HepG2 (cell line): ENCODE measurements at regions not wholly inside any gene's neighbourhood (a gene's known extent, or its start where the extent isn't known, plus 50 kb on each side); places are given as distances from the start of the nearest gene placed in this dataset.

Experiments
- ATAC-seq: fragments of 200-7000 bp; cut with Tn5 transposase; 3 replicates; pipeline ENCODE4 v1.9.1; 2020; ENCODE audit warnings: mild to moderate bottlenecking, moderate library complexity
- BruUV-seq: library from RNA; stranded (reverse); fragments of 400-500 nt; replicated peaks from 2 replicates; lab custom pipeline; 2021; lab: Mats Ljungman, UMichigan
- CTCF ChIA-PET: fragments of 300-600 bp; formaldehyde crosslinking; extraction: SDS; loops from one replicate; lab custom pipeline; 2021; ENCODE audit warnings: low total read pairs, inconsistent platforms, low intra/inter-chr PET ratio; lab: Yijun Ruan, JAX
- POLR2A ChIA-PET: fragments of 350-600 bp; sonication (Branson Sonifier 250); formaldehyde crosslinking; loops from one replicate; lab custom pipeline; 2020; ENCODE audit warnings: antibody characterized with exemption, inconsistent platforms; lab: Yijun Ruan, JAX
- DNase-seq: peaks from one replicate; pipeline ENCODE4 v3.0.0-alpha.2; 2015; ENCODE audit warnings: low spot score
- FAIRE-seq: peaks from 3 replicates; lab custom pipeline; 2011; peaks lifted over from hg19 to GRCh38; lab: Jason Lieb, UNC
- H2AFZ ChIP-seq: one replicate; pipeline ENCODE4 v1.6.1; 2011; ENCODE audit warnings: low read length, inconsistent platforms
- H3K27ac ChIP-seq: fragments of 300-600 bp; 3 replicates; pipeline ENCODE4 v1.8.0; 2011; ENCODE audit warnings: mixed run types, mild to moderate bottlenecking, mixed read lengths, low read length, inconsistent platforms; ENCODE audit not compliant: insufficient read depth; ENCODE audit errors: extremely low read length
- H3K27me3 ChIP-seq, 2 experiments: fragments of 200-600 bp in 1 of 2; 2 replicates in 1 of 2; 3 replicates in 1 of 2; pipeline versions ENCODE4 v1.6.0 to v1.8.0; 2011; ENCODE audit warnings: low read length in 2 of 2, mild to moderate bottlenecking in 2 of 2, moderate library complexity in 2 of 2, inconsistent platforms in 1 of 2; ENCODE audit not compliant: insufficient read depth in 2 of 2, control insufficient read depth in 1 of 2
- H3K36me3 ChIP-seq, 2 experiments: fragments of 200-600 bp in 1 of 2; replicated peaks in 1 of 2; 2 replicates in 1 of 2; 3 replicates in 1 of 2; pipeline versions ENCODE4 v1.5.1 to v1.8.0; 2011; ENCODE audit warnings: low read length in 2 of 2, inconsistent platforms in 1 of 2; ENCODE audit not compliant: insufficient read depth in 2 of 2, control insufficient read depth in 1 of 2
- H3K4me1 ChIP-seq: 2 replicates; pipeline ENCODE4 v1.5.1; 2012; ENCODE audit warnings: low read length, inconsistent platforms; ENCODE audit not compliant: insufficient read depth
- H3K4me2 ChIP-seq: 2 replicates; pipeline ENCODE4 v1.6.0; 2011; ENCODE audit warnings: low read depth, low read length, inconsistent platforms
- H3K4me3 ChIP-seq, 3 experiments: fragments of 200-600 bp in 1 of 3; sonication (generic), shearing (Covaris generic) in 1 of 3; replicated peaks in 1 of 3; 2 replicates each; pipeline ENCODE4 v1.5.1; 2011 to 2016; ENCODE audit warnings: low read length in 3 of 3, inconsistent platforms in 2 of 3, low read depth in 2 of 3, mild to moderate bottlenecking in 2 of 3, control low read depth in 1 of 3, mixed read lengths in 1 of 3; ENCODE audit not compliant: insufficient read depth in 1 of 3
- H3K79me2 ChIP-seq: one replicate; pipeline ENCODE4 v1.6.1; 2011; ENCODE audit warnings: low read length, inconsistent platforms; ENCODE audit not compliant: insufficient read depth
- H3K9ac ChIP-seq: 2 replicates; pipeline ENCODE4 v1.6.0; 2011; ENCODE audit warnings: mild to moderate bottlenecking, low read depth, low read length, inconsistent platforms; ENCODE audit not compliant: insufficient read depth
- H3K9me3 ChIP-seq: 2 replicates; pipeline ENCODE4 v1.5.1; 2012; ENCODE audit warnings: mild to moderate bottlenecking, low read length
- H4K20me1 ChIP-seq: 2 replicates; pipeline ENCODE4 v1.6.0; 2011; ENCODE audit warnings: inconsistent platforms, mild to moderate bottlenecking, low read length, moderate library complexity; ENCODE audit not compliant: insufficient read depth
- ARHGAP35 ChIP-seq: sonication (generic); formaldehyde crosslinking; IDR thresholded peaks from 2 replicates; pipeline ENCODE4 v1.9.0; 2022; ENCODE audit warnings: mild to moderate bottlenecking, inconsistent platforms, moderate library complexity, missing genetic modification reagents, borderline replicate concordance
- HOXA5 ChIP-seq: sonication (generic); formaldehyde crosslinking; IDR thresholded peaks from 2 replicates; pipeline ENCODE4 v1.4.0; 2020; ENCODE audit warnings: missing genetic modification reagents
- KAT7 ChIP-seq: IDR thresholded peaks from 2 replicates; pipeline ENCODE4 v1.6.1; 2018; ENCODE audit warnings: borderline replicate concordance, missing compliant biosample characterization
- NFE2 ChIP-seq: sonication (generic); formaldehyde crosslinking; IDR thresholded peaks from 2 replicates; pipeline ENCODE4 v1.4.0; 2020; ENCODE audit warnings: missing genetic modification reagents
- NRL ChIP-seq: sonication (generic); formaldehyde crosslinking; IDR thresholded peaks from 2 replicates; pipeline ENCODE4 v1.5.0; 2020; ENCODE audit warnings: missing genetic modification reagents, mild to moderate bottlenecking, moderate library complexity, borderline replicate concordance
- PHB2 ChIP-seq: fragments of 450-650 bp; IDR thresholded peaks from 2 replicates; pipeline ENCODE4 v1.6.1; 2018; ENCODE audit not compliant: partially characterized antibody
- PHF21A ChIP-seq: sonication (generic); formaldehyde crosslinking; IDR thresholded peaks from 2 replicates; pipeline ENCODE4 v1.5.0; 2020; ENCODE audit warnings: mild to moderate bottlenecking, missing genetic modification reagents
- THRA ChIP-seq: sonication (generic); formaldehyde crosslinking; IDR thresholded peaks from 2 replicates; pipeline ENCODE4 v1.4.0; 2020; ENCODE audit warnings: missing genetic modification reagents, borderline replicate concordance
- TSC22D2 ChIP-seq: sonication (generic); formaldehyde crosslinking; IDR thresholded peaks from 2 replicates; pipeline ENCODE4 v1.5.1; 2020; ENCODE audit warnings: missing genetic modification reagents, mild to moderate bottlenecking, borderline replicate concordance
- YEATS4 ChIP-seq: sonication (generic); formaldehyde crosslinking; IDR thresholded peaks from 2 replicates; pipeline ENCODE4 v1.4.0; 2020; ENCODE audit warnings: missing genetic modification reagents, borderline replicate concordance
- ZBTB40 ChIP-seq, 2 experiments: fragments of 450-650 bp in 1 of 2; sonication (generic) in 1 of 2; formaldehyde crosslinking in 1 of 2; IDR thresholded peaks; 2 replicates each; pipeline versions ENCODE4 v1.6.1 to v1.8.0; 2016 to 2022; ENCODE audit warnings: antibody characterized with exemption in 1 of 2, mild to moderate bottlenecking in 1 of 2, missing genetic modification reagents in 1 of 2
- ZNF136 ChIP-seq: sonication (generic); formaldehyde crosslinking; IDR thresholded peaks from 2 replicates; pipeline ENCODE4 v1.8.1; 2022; ENCODE audit warnings: low read depth, mild to moderate bottlenecking, moderate library complexity, missing genetic modification reagents
- ZNF382 ChIP-seq: sonication (generic); formaldehyde crosslinking; IDR thresholded peaks from 2 replicates; pipeline ENCODE4 v1.5.0; 2020; ENCODE audit warnings: missing genetic modification reagents, mild to moderate bottlenecking, borderline replicate concordance
- ZNF496 ChIP-seq: sonication (generic); formaldehyde crosslinking; IDR thresholded peaks from 2 replicates; pipeline ENCODE4 v1.8.1; 2023; ENCODE audit warnings: mild to moderate bottlenecking, moderate library complexity, missing genetic modification reagents; ENCODE audit not compliant: insufficient replicate concordance
- WGBS: methylation state at CpG from one replicate; pipeline ENCODE4 v1.1.6; 2017; ENCODE audit warnings: low lambda C conversion rate; 5-methylcytosine and 5-hydroxymethylcytosine counted together
- in situ Hi-C: cut with HindIII; loops from 2 replicates; pipeline ENCODE4 v1.10.0; 2017; ENCODE audit warnings: low pct_unique_long_range_greater_than_20kb; ENCODE audit not compliant: extremely low pct_ligation_motif_present
- intact Hi-C: fragments of 100-400 bp; cut with micrococcal nuclease; formaldehyde crosslinking; loops from one replicate; pipeline ENCODE4 v1.10.0; 2022; ENCODE audit not compliant: unreplicated experiment

DNA sequence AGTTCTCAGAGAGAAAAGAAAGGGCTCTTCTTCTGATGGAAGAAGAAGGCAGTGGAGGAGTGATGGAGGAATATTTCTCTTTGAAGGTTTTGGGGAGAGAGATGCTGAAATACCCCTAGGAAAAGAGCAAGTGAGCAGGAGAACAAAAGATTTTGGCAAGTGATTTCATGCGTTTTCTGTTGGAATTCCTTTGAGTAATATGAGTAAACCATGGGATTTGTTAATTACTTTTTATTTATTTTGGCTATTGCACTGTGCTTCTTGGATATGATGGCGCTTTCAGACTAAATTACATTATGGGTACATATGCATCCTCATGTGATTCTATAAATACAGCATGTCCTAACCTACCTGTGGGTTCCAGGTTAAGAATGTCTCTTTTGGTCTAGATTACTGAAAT is 210.1 kb upstream of the PTGFR start (continued):
- TF ChIP-seq ZBTB40 (IDR thresholded peaks at IDR 0.05) (no peak), ZBTB40 (CRISPR knock-in tag; IDR thresholded peaks at IDR 0.05) (no peak), PHB2 (no peak)

DNA sequence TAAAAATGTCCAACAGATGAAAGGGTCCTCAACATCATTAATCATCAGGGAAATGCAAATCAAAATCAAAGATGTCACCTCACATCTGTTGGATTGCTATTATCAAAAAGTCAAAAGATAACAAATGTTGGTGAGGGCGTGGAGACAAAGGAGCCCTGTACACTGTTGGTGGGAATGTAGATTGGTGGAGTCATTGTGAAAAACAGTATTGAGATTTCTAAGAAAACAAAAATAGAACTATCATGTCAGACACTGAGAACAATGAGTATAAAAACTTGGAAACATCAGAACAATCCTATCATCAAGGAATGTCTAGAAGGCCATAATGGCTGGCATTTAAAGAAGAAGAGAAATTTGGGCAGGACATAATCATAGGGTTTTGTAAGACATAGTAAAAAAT is 209.2 kb upstream of the PTGFR start:
- Histone ChIP-seq H3K27ac (no peak overlapping the region), H3K27me3 (no peaks in the 10 kb centered on the region), H3K9ac (no peak overlapping the region), H3K9me3 (no peaks in the 10 kb centered on the region), H2AFZ (no peak overlapping the region), H3K4me1 (no peaks in the 10 kb centered on the region), H3K4me3 (no peak overlapping the region), H4K20me1 (no peaks in the 10 kb centered on the region), H3K36me3 (no peaks in the 10 kb centered on the region), H3K79me2 (no peaks in the 10 kb centered on the region), H3K4me2 (no peak overlapping the region)
- ChIA-PET POLR2A (no interaction called here), CTCF (no interaction called here)
- DNase-seq = no peak
- in situ Hi-C loops = no loop called here
- no peak for FAIRE-seq
- WGBS = 0% methylated on average over 1 of the region's 1 CpG
- intact Hi-C loops = no loop called here
- no peak for ATAC-seq
- BruUV-seq = no TSS peak
- TF ChIP-seq ZNF496 (CRISPR knock-in tag) (no peak), PHF21A (CRISPR knock-in tag) (no peak), ZNF382 (CRISPR knock-in tag) (no peak), ARHGAP35 (no peak), HOXA5 (no peak), NFE2 (CRISPR knock-in tag) (no peak), YEATS4 (CRISPR knock-in tag) (no peak), THRA (CRISPR knock-in tag) (no peak), ZNF136 (CRISPR knock-in tag) (no peak), TSC22D2 (no peak), KAT7 (CRISPR knock-in tag) (no peak), NRL (no peak)
